Heart left ventricle (tissue), 16 donors: ENCODE measurements at regions not wholly inside any gene's neighbourhood (a gene's known extent, or its start where the extent isn't known, plus 50 kb on each side); places are given as distances from the start of the nearest gene placed in this dataset.
"Not testable (repeated sequence)": the region's sequence is repeated elsewhere in the genome, so short reads cannot be mapped to it uniquely, and the experiment has no call there.

Experiments
- ATAC-seq, 4 donors: fragments of 200-7000 bp; cut with Tn5 transposase; one replicate each; pipeline ENCODE4 v1.9.1; 2020 to 2022; ENCODE audit warnings: moderate library complexity in 4 of 4, mild to moderate bottlenecking in 3 of 4, moderate number of reproducible peaks in 1 of 4
- DNase-seq, 5 donors: peaks; one replicate each; pipeline ENCODE4 v3.0.0-alpha.2; 2020
- H3K27ac ChIP-seq, 12 donors: fragments of 200-600 bp; sonication (generic) in 4 of 12; one replicate each; pipeline versions ENCODE4 v1.5.0 to v1.8.0; 2016 to 2022; ENCODE audit warnings: mild to moderate bottlenecking in 2 of 12
- H3K27me3 ChIP-seq, 9 donors: fragments of 200-600 bp; sonication (generic) in 2 of 9; one replicate each; pipeline versions ENCODE4 v1.5.1 to v1.8.0; 2016 to 2022; ENCODE audit warnings: mild to moderate bottlenecking in 3 of 9
- H3K36me3 ChIP-seq, 9 donors: fragments of 200-600 bp; sonication (generic) in 2 of 9; one replicate each; pipeline versions ENCODE4 v1.5.0 to v1.8.0; 2018 to 2022; ENCODE audit warnings: mild to moderate bottlenecking in 2 of 9
- H3K4me1 ChIP-seq, 12 donors: fragments of 200-600 bp; sonication (generic) in 4 of 12; one replicate each; pipeline versions ENCODE4 v1.5.0 to v1.8.0; 2016 to 2022; ENCODE audit warnings: mild to moderate bottlenecking in 3 of 12
- H3K4me3 ChIP-seq, 12 donors: fragments of 200-600 bp; sonication (generic) in 4 of 12; one replicate each; pipeline versions ENCODE4 v1.5.0 to v1.8.0; 2017 to 2022; ENCODE audit warnings: mild to moderate bottlenecking in 9 of 12, moderate library complexity in 4 of 12
- H3K9me3 ChIP-seq, 12 donors: fragments of 200-600 bp; sonication (generic) in 4 of 12; one replicate each; pipeline versions ENCODE4 v1.5.0 to v1.8.0; 2016 to 2022; ENCODE audit warnings: mild to moderate bottlenecking in 1 of 12
- CTCF ChIP-seq, 12 donors: fragments of 200-600 bp; sonication (generic) in 4 of 12; IDR thresholded peaks; one replicate each; pipeline versions ENCODE4 v1.5.0 to v1.8.0; 2018 to 2022; ENCODE audit warnings: antibody characterized with exemption in 12 of 12, mild to moderate bottlenecking in 5 of 12
- POLR2A ChIP-seq, 2 donors: fragments of 450-650 bp; IDR thresholded peaks; one replicate each; pipeline ENCODE4 v1.6.1; 2017; ENCODE audit warnings: antibody characterized with exemption in 2 of 2, mild to moderate bottlenecking in 2 of 2, moderate library complexity in 2 of 2
- WGBS, 4 donors: extraction: QIAGEN DNeasy Blood & Tissue Kit in 2 of 4; methylation state at CpG; one replicate each; pipeline versions ENCODE4 v1.1.5 to v1.1.7; 2013 to 2018; 5-methylcytosine and 5-hydroxymethylcytosine counted together
- intact Hi-C, 10 donors: fragments of 100-400 bp; cut with DNase I; formaldehyde crosslinking; loops; one replicate each; pipeline versions ENCODE4 v1.11.1 to v1.14.2; 2022
- donor health status: ischemic (EF 13 %, LVEDD 7.1; RV severe dilation, severe dysfunction).
- donor health status: healthy with polysubstance abuse.
- donor health status: DM: no; HTN: yes; CAD: no.
- donor health status: DM: no; HTN: no; CAD: no.
- donor health status: ischemic (EF 25% LVEDD 6.9; RV normal size, moderate dysfunction).
- donor health status: ischemic (EF 25% LVEDD 5.7; RV mildly dilated, moderate dysfunction).
- donor health status: healthy.
- donor health status: DM: yes; HTN: yes; CAD: no.
- donor health status: ischemic (EF 35%, LVEDD 5.7; RV mildly dilated, moderate dysfunction).
- donor health status: nonischemic (EF 11% LVEDD 7.7; RV severe dilation, severe dysfunction).
- donor health status: DM: yes; HTN: yes; CAD: no.
- donor health status: PGD.
- donor health status: ischemic (EF 29% LVEDD 5.4; RV normal size, mild dysfunction).
- donor health status: nonischemic (EF 23%, LVEDD 6.1; RV moderate dilation, normal function).

- Histone ChIP-seq H3K4me1 (no peaks in the 10 kb centered on the region), H3K9me3 (peaks cover 0 to 41% (median 12%) of the 10 kb centered on the region in 12 donors), H3K36me3 (no peaks in the 10 kb centered on the region), H3K4me3 (no peak overlapping the region), H3K27ac (no peak overlapping the region), H3K27me3 (no peaks in the 10 kb centered on the region)
- TF ChIP-seq POLR2A (IDR thresholded peaks at IDR 0.05): no peak
- TF ChIP-seq CTCF (IDR thresholded peaks at IDR 0.05): no peak
- DNase-seq (no peak), ATAC-seq (no peak)
- intact Hi-C loops: no loop called here
These were observed 148.9 kb upstream of the SMIM30 start for GRCh38 chr7:113267271-113267670.

- ATAC-seq (no peak), DNase-seq (no peak)
- Histone ChIP-seq H3K9me3 (peaks cover 0 to 8% (median 0%) of the 10 kb centered on the region in 12 donors), H3K27me3 (no peaks in the 10 kb centered on the region), H3K27ac (no peak overlapping the region), H3K4me3 (no peak overlapping the region), H3K36me3 (no peaks in the 10 kb centered on the region), H3K4me1 (no peaks in the 10 kb centered on the region)
- WGBS, 4 donors: 80 to 85% (median 82%) methylated on average over 4 of the region's 4 CpGs
- intact Hi-C loops: no loop called here
- no peak for TF ChIP-seq POLR2A (IDR thresholded peaks at IDR 0.05)
- no peak for TF ChIP-seq CTCF (IDR thresholded peaks at IDR 0.05)
These were observed 145.4 kb upstream of the SMIM30 start for GRCh38 chr7:113263749-113264148.

GRCh38 chr7:113263215-113263742 is 144.9 kb upstream of the SMIM30 start:
- ATAC-seq, H3K4me3 ChIP-seq, DNase-seq, intact Hi-C loops, H3K27me3 ChIP-seq, H3K9me3 ChIP-seq, H3K27ac ChIP-seq, H3K4me1 ChIP-seq, H3K36me3 ChIP-seq: not testable (repeated sequence)
- 92 to 94% (median 92%) methylated on average over 28 of the region's 28 CpGs for WGBS, 4 donors

GRCh38 chr7:113256883-113257531 is 138.7 kb upstream of the SMIM30 start:
- no peaks in the 10 kb centered on the region for H3K4me1 ChIP-seq
- intact Hi-C loops: no loop called here
- TF ChIP-seq POLR2A (IDR thresholded peaks at IDR 0.05) (no peak), CTCF (IDR thresholded peaks at IDR 0.05) (no peak)
- H3K9me3 ChIP-seq: peaks cover 0 to 4% (median 0%) of the 10 kb centered on the region in 12 donors
- no peak for DNase-seq
- H3K27ac ChIP-seq: no peak overlapping the region
- H3K27me3 ChIP-seq: no peaks in the 10 kb centered on the region
- ATAC-seq: no peak
- 51 to 71% (median 56%) methylated on average over 1 of the region's 1 CpG for WGBS, 4 donors
- H3K4me3 ChIP-seq: no peak overlapping the region
- H3K36me3 ChIP-seq: no peaks in the 10 kb centered on the region

- DNase-seq: no peak
- no peak for ATAC-seq
- TF ChIP-seq CTCF (IDR thresholded peaks at IDR 0.05): no peak
- TF ChIP-seq POLR2A (IDR thresholded peaks at IDR 0.05): no peak
- 58 to 71% (median 66%) methylated on average over 3 of the region's 3 CpGs for WGBS, 4 donors
- no peak overlapping the region for H3K4me3 ChIP-seq
- H3K9me3 ChIP-seq: peaks cover 0 to 12% (median 0%) of the 10 kb centered on the region in 12 donors
- intact Hi-C loops: no loop called here
- no peaks in the 10 kb centered on the region for H3K27me3 ChIP-seq
- no peaks in the 10 kb centered on the region for H3K36me3 ChIP-seq
- H3K27ac ChIP-seq: no peak overlapping the region
- no peaks in the 10 kb centered on the region for H3K4me1 ChIP-seq
These were observed 128.8 kb upstream of the SMIM30 start for GRCh38 chr7:113247198-113247597.
